GM20000 (cell line): ENCODE measurements at regions not wholly inside any gene's neighbourhood (a gene's known extent, or its start where the extent isn't known, plus 50 kb on each side); places are given as distances from the start of the nearest gene placed in this dataset.

ENCODE experiments used
- DNase-seq: peaks from one replicate; pipeline ENCODE4 v3.0.0; 2012; ENCODE audit warnings: low spot score
- CTCF ChIP-seq: IDR thresholded peaks from 2 replicates; pipeline ENCODE4 v1.5.1; 2012; ENCODE audit warnings: mild to moderate bottlenecking, control low read depth; ENCODE audit errors: extremely low read depth, missing control alignments

GRCh38 chr12:127957001-127957660, 309.8 kb upstream of the TMEM132C start:
- no peak for TF ChIP-seq CTCF
- no peak for DNase-seq

- DNase-seq, result no peak
- no peak for TF ChIP-seq CTCF
Measured at GRCh38 chr12:127962303-127962702, 304.7 kb upstream of the TMEM132C start.

- no peak for DNase-seq
- TF ChIP-seq CTCF, result no peak
Measured at GRCh38 chr12:127963933-127964332, 303.0 kb upstream of the TMEM132C start.

GRCh38 chr12:127964717-127965116, 302.3 kb upstream of the TMEM132C start:
- TF ChIP-seq CTCF, result no peak
- no peak for DNase-seq

GRCh38 chr12:127966331-127966730, 300.6 kb upstream of the TMEM132C start:
- DNase-seq, result no peak
- no peak for TF ChIP-seq CTCF

- TF ChIP-seq CTCF, result no peak
- no peak for DNase-seq
Measured at GRCh38 chr12:127970491-127970890, 296.5 kb upstream of the TMEM132C start.

- TF ChIP-seq CTCF, result no peak
- no peak for DNase-seq
Measured at GRCh38 chr12:127980585-127980984, 286.4 kb upstream of the TMEM132C start.
